ENCODE measurements at regions not wholly inside any gene's neighbourhood (a gene's known extent, or its start where the extent isn't known, plus 50 kb on each side); places are given as distances from the start of the nearest gene placed in this dataset.

DNA sequence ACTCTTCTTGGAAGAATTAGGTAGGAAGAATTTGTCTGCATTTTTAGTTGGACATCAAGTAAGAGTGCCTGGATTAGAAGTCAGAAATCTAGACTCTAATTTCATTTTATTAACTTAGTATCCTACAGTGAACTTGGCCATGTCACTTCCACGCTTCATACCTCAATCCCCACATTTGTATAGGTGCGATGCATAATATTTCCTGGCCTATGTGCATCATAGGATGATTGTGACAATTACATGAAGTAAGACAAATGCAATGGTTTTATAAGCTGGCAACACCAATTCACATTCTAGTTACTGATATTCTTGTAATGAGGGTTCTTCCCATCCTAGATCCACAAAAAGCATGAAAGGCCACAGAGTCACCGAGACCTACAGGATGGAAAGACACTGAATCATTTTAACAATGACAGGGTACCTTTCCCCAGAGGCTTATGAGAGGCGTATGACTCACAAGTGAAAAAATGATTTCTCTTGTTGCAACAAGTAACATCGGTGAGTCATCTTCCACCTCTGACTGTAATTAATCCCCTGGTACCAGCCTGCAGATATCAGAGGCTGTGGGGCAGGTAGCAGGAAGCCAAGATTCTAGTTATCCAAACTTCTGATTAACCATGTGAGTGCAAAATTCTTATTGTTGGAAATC lies 56.0 kb upstream of the OR5AK2 start:
- Histone ChIP-seq H3K4me3 (no peak overlapping the region), H3K4me1 (no peaks in the 10 kb centered on the region), H3K36me3 (no peaks in the 10 kb centered on the region), H3K4me2 (no peak overlapping the region), H4K20me1 (no peaks in the 10 kb centered on the region), H3K9me3 (replicated peaks in 1 of 11) (no peaks in the 10 kb centered on the region), H3K9ac (no peak overlapping the region), H3K27ac (no peak overlapping the region), H3K27me3 (no peaks in the 10 kb centered on the region)
- no peak for TF ChIP-seq Cebpa-rat (IDR thresholded peaks at IDR 0.05)

DNA sequence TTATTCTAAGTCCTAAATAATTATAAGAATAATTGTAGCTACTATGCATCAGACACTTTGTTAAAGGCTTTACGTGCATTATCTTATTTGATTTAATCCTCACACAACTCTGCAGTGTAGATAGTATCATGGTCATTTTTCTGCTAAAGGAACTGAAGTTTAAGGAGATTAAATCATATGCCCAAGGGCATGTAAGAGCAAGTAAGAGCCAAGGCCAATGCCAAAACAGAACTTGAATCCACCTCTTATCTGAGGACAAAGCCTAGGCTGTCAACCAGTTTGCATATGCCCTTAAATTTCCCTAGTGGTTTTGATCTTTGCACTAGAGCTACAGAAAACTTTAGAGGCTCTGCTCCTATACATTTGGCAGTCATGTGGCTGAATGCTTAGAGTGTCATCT lies 65.6 kb upstream of the OR5AK2 start:
- H3K27me3 ChIP-seq = no peaks in the 10 kb centered on the region
- no peaks in the 10 kb centered on the region for H3K36me3 ChIP-seq
- no peak overlapping the region for H3K9ac ChIP-seq
- no peak overlapping the region for H3K4me3 ChIP-seq
- no peak for TF ChIP-seq Cebpa-rat (IDR thresholded peaks at IDR 0.05)
- H3K27ac ChIP-seq = no peak overlapping the region
- H3K9me3 ChIP-seq (replicated peaks in 1 of 11) = peaks cover 0 to 16% (median 8%) of the 10 kb centered on the region in 11 experiments; a peak in 10 of 22 replicates
- no peaks in the 10 kb centered on the region for H4K20me1 ChIP-seq
- H3K4me2 ChIP-seq = no peak overlapping the region
- H3K4me1 ChIP-seq = 0 out of 20 replicates have a peak, but pooled peaks cover 0 to 4% (median 0%) of the 10 kb centered on the region in 10 experiments

DNA sequence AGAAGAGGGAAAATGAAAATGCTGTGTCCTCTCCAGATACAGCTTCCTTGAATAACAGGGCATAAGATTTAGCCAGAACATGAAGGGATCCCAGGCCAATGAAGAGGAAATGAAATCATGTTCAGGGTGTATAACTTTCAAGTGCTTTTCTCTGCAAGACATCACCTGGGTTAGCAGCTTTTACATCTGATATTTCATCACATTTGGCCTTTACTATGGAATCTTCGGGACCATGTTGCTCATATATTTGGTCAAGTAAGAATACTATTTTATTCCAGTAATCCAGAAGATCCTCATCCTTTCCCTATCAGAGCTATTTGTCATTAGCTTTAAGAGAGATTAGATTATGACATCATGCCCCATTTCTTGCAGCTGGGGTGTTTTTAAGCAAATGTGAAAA lies 66.3 kb upstream of the OR5AK2 start:
- TF ChIP-seq Cebpa-rat (IDR thresholded peaks at IDR 0.05) = no peak
- H3K9me3 ChIP-seq (replicated peaks in 1 of 11) = peaks cover 0 to 16% (median 8%) of the 10 kb centered on the region in 11 experiments; a peak in 10 of 22 replicates
- no peaks in the 10 kb centered on the region for H3K27me3 ChIP-seq
- H3K4me1 ChIP-seq = 0 out of 20 replicates have a peak, but pooled peaks cover 0 to 4% (median 0%) of the 10 kb centered on the region in 10 experiments
- H3K9ac ChIP-seq = no peak overlapping the region
- H3K36me3 ChIP-seq = no peaks in the 10 kb centered on the region
- H3K27ac ChIP-seq = no peak overlapping the region
- H4K20me1 ChIP-seq = no peaks in the 10 kb centered on the region
- H3K4me2 ChIP-seq = no peak overlapping the region
- H3K4me3 ChIP-seq = no peak overlapping the region

DNA sequence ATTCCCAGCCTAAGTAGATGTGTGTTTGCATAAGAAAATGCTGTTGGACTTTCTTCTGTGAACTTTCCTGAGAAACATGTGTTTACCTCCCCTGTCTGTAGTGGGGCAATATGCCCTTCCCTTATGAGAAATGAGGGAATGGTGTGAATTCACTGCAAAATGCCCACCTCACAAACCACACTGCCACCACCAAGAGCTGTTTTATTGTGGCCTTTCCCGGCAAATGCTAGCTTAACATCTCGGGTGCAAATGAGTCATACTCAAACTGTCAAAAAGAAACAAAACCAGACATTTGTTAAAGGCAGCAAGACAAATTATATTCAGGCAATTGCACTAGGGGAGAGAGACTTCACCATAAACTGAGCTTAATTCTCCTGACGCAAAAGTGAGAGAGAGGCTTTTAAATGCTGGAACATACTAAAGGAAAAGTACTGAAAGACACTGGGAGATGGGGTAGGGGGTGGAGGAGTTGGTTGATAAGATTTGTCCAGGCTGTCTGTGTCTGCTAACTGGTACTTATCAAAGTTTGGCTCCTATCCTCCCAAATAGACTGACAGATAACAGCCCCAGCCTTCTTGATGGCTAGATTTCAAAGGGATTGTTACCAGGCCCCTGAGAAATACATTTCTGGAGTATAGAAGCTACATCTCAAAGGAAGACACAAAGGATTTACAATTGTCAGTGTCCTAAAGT lies 70.9 kb upstream of the OR5AK2 start:
- Histone ChIP-seq H3K4me2 (no peak overlapping the region), H3K4me1 (0 out of 20 replicates have a peak, but pooled peaks cover 0 to 4% (median 0%) of the 10 kb centered on the region in 10 experiments), H3K36me3 (no peaks in the 10 kb centered on the region), H3K27ac (no peak overlapping the region), H3K4me3 (no peak overlapping the region), H3K27me3 (no peaks in the 10 kb centered on the region), H3K9ac (no peak overlapping the region), H3K9me3 (replicated peaks in 1 of 11) (peaks cover 0 to 8% (median 6%) of the 10 kb centered on the region in 11 experiments; a peak in 8 of 22 replicates), H4K20me1 (no peaks in the 10 kb centered on the region)
- no peak for TF ChIP-seq Cebpa-rat (IDR thresholded peaks at IDR 0.05)

DNA sequence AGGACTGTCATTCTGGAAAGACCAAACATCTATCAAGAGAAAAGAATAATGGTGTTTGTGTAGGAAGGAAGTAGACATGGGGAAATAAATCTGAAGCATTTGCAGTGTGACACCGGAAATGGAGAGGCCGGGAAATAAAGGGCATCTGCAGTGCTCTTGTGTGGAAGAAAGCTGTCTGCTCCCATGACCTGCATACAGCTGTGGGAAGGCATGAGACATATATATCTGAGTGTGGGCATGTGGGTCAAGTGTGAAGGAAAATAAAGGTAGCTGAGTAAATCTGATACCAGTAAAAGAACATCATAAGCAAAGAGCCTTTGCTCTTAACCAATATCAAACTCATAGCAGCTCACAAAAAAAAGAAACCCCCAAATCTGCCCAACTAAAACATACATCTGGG lies 72.1 kb upstream of the OR5AK2 start:
- TF ChIP-seq Cebpa-rat (IDR thresholded peaks at IDR 0.05) = no peak
- Histone ChIP-seq H4K20me1 (no peaks in the 10 kb centered on the region), H3K4me1 (0 out of 20 replicates have a peak, but pooled peaks cover 0 to 4% (median 0%) of the 10 kb centered on the region in 10 experiments)

DNA sequence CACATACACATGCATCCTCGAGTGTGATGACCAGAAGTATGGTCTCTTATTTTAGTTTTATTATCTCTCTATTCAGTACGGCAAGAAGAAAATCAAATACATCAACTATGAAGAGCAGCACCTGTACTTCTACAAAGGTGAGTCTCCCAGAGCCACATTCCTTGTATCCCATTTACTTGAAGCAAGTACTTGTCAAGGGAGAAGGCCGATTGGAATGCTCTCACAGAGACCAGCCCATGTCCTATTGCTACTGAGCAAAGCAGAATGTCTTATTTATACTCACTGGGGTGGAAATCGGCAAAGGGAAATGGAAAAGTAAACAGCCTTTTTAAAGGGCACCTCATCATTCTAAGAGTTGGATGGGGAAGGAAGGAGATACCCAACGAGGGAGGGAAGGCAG lies 72.6 kb upstream of the OR5AK2 start:
- 0 out of 20 replicates have a peak, but pooled peaks cover 0 to 4% (median 0%) of the 10 kb centered on the region in 10 experiments for H3K4me1 ChIP-seq
- H3K27me3 ChIP-seq = no peaks in the 10 kb centered on the region
- peaks cover 0 to 5% (median 3%) of the 10 kb centered on the region in 11 experiments; a peak in 6 of 22 replicates for H3K9me3 ChIP-seq (replicated peaks in 1 of 11)
- no peaks in the 10 kb centered on the region for H4K20me1 ChIP-seq
- no peak for TF ChIP-seq Cebpa-rat (IDR thresholded peaks at IDR 0.05)
- no peak overlapping the region for H3K27ac ChIP-seq
- H3K4me2 ChIP-seq = no peak overlapping the region
- H3K9ac ChIP-seq = no peak overlapping the region
- no peak overlapping the region for H3K4me3 ChIP-seq
- H3K36me3 ChIP-seq = no peaks in the 10 kb centered on the region

More for the DNA sequence above, 72.1 kb upstream of the OR5AK2 start:
- Histone ChIP-seq H3K4me3 (no peak overlapping the region), H3K4me2 (no peak overlapping the region), H3K27ac (no peak overlapping the region), H3K9ac (no peak overlapping the region), H3K9me3 (replicated peaks in 1 of 11) (peaks cover 0 to 8% (median 6%) of the 10 kb centered on the region in 11 experiments; a peak in 8 of 22 replicates), H3K27me3 (no peaks in the 10 kb centered on the region), H3K36me3 (no peaks in the 10 kb centered on the region)

DNA sequence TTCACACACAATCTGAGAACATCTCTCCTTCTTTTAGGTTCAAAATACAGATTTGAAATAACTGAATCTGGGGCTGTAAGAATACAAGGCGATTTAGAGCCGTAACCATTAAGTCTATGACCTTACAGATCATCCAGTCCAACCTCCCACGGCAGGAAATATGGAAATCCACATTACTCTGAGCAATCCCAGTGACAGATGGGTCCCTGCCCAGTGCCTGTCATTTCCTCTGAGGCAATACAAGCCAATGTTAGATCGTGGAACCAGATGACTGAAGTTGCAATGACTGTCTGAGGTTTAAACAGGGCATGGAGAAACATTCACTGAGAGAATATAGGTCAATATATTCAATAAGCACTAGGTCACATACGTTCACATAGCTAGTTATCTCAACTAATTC lies 77.4 kb upstream of the OR5AK2 start:
- no peak overlapping the region for H3K9ac ChIP-seq
- H3K4me2 ChIP-seq = 0 out of 22 replicates have a peak overlapping the region, but pooled peaks of 1 of the 11 experiments have one; percentile 7
- no peaks in the 10 kb centered on the region for H3K9me3 ChIP-seq (replicated peaks in 1 of 11)
- no peaks in the 10 kb centered on the region for H4K20me1 ChIP-seq
- H3K36me3 ChIP-seq = no peaks in the 10 kb centered on the region
- H3K4me1 ChIP-seq = 0 out of 20 replicates have a peak, but pooled peaks cover 0 to 8% (median 0%) of the 10 kb centered on the region in 10 experiments
- no peak overlapping the region for H3K27ac ChIP-seq
- TF ChIP-seq Cebpa-rat (IDR thresholded peaks at IDR 0.05) = no peak
- no peak overlapping the region for H3K4me3 ChIP-seq
- no peaks in the 10 kb centered on the region for H3K27me3 ChIP-seq

DNA sequence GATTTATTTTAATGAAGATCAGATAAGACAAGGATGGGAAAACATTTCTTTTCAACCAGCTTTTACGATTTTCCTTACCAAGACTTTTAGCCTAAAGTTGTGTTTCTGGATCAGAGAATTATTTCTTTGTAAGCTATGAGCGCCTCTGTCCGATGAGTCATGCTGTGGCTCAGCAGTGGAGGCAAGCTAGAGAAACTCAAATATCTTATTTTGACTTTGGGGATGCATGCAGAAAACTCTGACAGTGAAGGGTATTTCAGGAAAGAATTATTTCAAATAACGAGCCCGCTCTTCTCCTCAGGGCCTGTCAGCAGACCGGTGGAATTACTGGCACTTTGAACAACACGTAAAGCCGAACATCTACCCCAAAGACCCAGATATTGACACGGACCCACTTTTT lies 77.9 kb upstream of the OR5AK2 start:
- 0 out of 22 replicates have a peak overlapping the region, but pooled peaks of 1 of the 11 experiments have one; percentile 7 for H3K4me2 ChIP-seq
- H4K20me1 ChIP-seq = no peaks in the 10 kb centered on the region
- TF ChIP-seq Cebpa-rat (IDR thresholded peaks at IDR 0.05) = no peak

DNA sequence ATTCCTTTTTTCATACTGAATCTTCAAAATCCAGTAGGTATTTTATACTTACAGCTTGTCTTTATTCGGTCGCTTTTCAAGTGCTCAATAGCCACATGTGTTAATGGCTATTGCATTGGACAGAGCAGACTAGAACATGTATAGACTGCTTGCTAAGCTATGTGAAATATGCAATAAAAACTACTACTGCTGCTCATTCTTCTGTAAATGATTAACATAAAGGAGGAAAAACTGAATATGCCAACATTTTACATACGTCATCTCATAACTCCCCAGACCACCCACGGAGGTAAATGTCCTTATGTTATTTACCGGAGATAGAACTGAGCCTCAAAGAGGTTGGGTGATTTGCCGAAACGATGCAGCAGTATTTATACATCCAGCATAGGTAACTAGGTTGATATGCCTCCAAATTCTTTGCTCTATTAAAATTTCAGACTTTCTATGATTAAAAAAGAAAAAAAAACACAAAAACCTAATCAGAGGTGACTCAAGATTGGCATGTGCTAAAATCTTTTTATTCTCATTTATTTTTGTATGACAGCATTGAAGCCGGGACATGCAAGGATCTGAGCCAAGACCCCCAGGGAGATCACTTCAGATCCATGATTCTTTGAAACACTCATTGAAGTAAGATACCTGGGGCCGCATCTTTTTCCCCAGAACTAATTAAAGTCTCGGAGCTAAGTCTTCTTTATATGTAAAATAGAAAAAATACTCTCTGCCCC lies 78.5 kb upstream of the OR5AK2 start:
- Histone ChIP-seq H3K9me3 (replicated peaks in 1 of 11) (no peaks in the 10 kb centered on the region), H3K4me3 (no peak overlapping the region), H3K4me2 (no peak overlapping the region), H4K20me1 (no peaks in the 10 kb centered on the region), H3K36me3 (no peaks in the 10 kb centered on the region), H3K9ac (no peak overlapping the region), H3K27me3 (no peaks in the 10 kb centered on the region), H3K27ac (no peak overlapping the region), H3K4me1 (0 out of 20 replicates have a peak, but pooled peaks cover 0 to 8% (median 0%) of the 10 kb centered on the region in 10 experiments)
- TF ChIP-seq Cebpa-rat (IDR thresholded peaks at IDR 0.05) = no peak

More for the DNA sequence above, 77.9 kb upstream of the OR5AK2 start:
- H3K9me3 ChIP-seq (replicated peaks in 1 of 11) = no peaks in the 10 kb centered on the region
- no peak overlapping the region for H3K4me3 ChIP-seq
- H3K36me3 ChIP-seq = no peaks in the 10 kb centered on the region
- H3K27ac ChIP-seq = no peak overlapping the region
- H3K27me3 ChIP-seq = no peaks in the 10 kb centered on the region
- H3K4me1 ChIP-seq = 0 out of 20 replicates have a peak, but pooled peaks cover 0 to 8% (median 0%) of the 10 kb centered on the region in 10 experiments
- no peak overlapping the region for H3K9ac ChIP-seq
